Myocyte (in vitro differentiated cells): ENCODE measurements at regions not wholly inside any gene's neighbourhood (a gene's known extent, or its start where the extent isn't known, plus 50 kb on each side); places are given as distances from the start of the nearest gene placed in this dataset.

Source experiments
- DNase-seq: peaks from one replicate; pipeline ENCODE4 v3.0.0-alpha.2; 2012; ENCODE audit warnings: low read depth

DNA sequence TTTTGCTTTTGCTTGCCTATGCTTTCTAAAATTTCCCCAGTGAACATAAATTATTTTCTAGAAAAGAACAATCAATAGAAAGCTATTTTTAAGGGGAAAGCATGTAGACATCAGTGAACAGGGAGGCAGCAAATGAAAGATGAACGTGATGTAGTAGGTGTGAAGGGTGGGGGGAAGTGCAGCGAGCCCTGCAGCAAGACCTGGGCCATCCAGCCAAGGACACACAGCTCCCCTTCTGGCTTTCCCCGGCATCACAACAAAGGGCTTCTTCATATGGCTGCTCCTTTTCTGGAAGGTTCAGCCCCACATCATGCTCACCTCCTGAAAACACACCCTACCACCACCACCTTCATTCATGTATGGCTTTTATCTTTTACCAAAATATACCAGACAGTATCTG lies 109.2 kb upstream of the ETS2 start:
- no peak for DNase-seq

DNA sequence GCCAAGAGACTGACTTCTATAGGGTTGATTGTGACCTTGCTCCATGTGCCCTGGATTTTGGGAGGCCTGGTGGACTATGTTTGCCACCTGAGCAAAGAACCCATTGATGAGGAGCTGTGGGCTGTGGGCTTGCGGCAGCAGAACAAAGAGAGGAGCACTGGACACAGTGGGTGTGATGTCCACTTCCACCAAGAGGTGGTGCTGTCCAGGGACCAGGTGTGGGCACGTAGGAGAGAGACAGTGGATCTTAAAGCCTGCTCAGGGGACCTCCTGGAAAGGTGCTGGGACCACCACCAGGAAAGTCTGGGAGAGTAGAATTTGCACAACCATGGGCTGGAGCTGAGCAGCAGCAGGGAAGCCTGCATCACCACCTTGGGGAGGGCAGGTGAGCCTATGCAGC lies 106.7 kb upstream of the ETS2 start:
- no peak for DNase-seq

- DNase-seq, result no peak
Measured at GRCh38 chr21:38702196-38702595, 103.5 kb upstream of the ETS2 start.

GRCh38 chr21:38709876-38710275 lies 95.9 kb upstream of the ETS2 start:
- DNase-seq, result no peak

- DNase-seq, result peak; percentile 42
Measured at GRCh38 chr21:38712071-38712470, 93.7 kb upstream of the ETS2 start.

- DNase-seq, result no peak
Measured at GRCh38 chr21:38712664-38713063, 93.1 kb upstream of the ETS2 start.

- DNase-seq, result no peak
Measured at GRCh38 chr21:38714039-38714817, 91.5 kb upstream of the ETS2 start.

GRCh38 chr21:38714999-38715398 lies 90.7 kb upstream of the ETS2 start:
- DNase-seq, result no peak

GRCh38 chr21:38716088-38716487 lies 89.6 kb upstream of the ETS2 start:
- DNase-seq, result no peak

GRCh38 chr21:38716942-38717341 lies 88.8 kb upstream of the ETS2 start:
- peak; percentile 57 for DNase-seq

GRCh38 chr21:38718481-38718880 lies 87.2 kb upstream of the ETS2 start:
- DNase-seq, result no peak

- DNase-seq, result no peak
Measured at GRCh38 chr21:38720074-38720473, 85.7 kb upstream of the ETS2 start.

GRCh38 chr21:38721055-38721454 lies 84.7 kb upstream of the ETS2 start:
- DNase-seq, result no peak

DNA sequence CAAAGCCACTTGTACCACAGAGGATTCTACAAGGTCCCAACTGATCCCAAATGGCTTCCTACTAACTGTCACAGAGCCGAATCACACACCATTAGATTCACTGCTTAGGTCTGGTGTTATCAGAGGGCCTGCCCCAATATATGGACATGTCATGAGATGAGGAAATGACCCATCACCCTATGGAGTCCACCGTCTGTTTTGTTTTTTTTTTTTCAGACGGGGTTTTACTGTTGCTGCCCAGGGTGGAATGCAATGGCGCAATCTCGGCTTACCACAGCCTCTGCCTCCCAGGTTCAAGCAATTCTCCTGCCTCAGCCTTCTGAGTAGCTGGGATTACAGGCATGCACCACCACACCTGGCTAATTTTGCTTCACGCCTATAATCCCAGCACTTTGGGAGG lies 83.8 kb upstream of the ETS2 start:
- no peak for DNase-seq

DNA sequence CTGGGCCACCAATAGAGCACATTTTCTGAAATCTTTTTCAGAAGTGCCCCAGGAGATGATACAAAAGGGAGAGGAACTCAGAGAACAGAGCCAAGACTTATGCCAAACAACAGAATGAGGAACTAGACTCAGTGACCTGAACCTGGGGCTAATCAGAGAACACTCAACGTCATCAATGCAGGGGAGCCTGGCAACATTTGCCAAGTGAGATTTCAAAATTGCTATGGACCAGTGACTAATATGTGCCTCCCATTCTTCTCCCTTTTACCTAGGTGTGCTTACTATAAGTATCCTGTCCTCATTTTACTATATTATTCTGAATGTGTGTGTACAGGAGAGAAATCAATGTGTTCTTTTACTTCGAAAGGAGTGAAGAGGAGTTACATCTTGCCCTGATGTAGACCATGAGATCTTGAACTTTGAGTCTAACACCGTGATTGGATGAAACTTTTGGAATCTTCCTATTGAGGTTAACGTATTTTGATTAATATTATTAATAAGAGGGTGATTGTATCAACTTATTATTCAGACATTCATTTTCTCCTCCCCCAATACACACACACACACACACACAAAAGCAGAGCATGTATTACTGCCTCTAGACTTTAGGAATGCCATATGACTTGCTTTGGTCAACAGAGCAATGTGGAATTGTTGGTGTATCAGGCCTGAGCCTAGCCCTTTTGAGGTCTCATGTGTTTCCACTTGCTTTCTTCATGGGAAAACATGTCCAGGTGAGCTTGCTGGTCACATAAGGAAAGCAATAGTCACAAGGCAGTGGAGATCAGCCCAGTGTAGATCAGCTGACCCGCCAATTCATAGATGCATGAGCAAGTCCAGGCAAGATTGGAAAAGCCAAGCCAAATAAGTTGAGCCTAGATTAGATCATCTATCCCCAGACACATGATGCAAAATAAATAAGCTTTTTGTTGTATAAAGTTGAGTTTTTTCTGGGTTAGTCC lies 80.3 kb upstream of the ETS2 start:
- DNase-seq, result no peak

GRCh38 chr21:38726482-38726881 lies 79.2 kb upstream of the ETS2 start:
- no peak for DNase-seq

- DNase-seq, result no peak
Measured at GRCh38 chr21:38729291-38729690, 76.4 kb upstream of the ETS2 start.

DNA sequence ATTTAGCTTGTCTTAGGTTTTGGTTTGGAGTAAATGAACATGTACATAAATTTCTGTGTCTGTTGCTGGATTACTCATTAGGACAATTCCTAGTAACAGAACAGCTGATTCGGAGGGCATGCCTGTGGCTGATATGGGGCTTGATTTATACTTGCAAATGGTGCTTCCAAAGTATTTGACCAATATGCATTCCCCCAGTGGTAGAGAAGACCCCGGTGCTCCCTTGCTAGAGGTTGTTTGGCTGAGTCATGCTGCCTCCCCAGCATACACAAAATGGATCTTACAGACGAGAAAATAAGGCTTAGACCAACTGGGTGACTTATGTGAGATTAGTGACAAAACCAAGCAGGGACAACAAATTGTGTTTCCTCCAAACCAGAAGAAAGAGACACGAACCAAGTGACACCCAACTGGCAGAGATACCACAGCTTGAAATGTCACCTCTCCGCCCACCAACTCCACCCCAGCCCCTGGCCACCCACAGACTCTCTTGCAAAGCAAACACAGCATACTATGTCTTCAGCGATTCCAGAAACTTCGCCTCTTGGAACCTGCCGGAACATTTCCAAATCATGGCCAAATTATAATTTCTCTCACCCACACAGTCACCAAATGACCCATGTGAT lies 75.9 kb upstream of the ETS2 start:
- peak; percentile 64 for DNase-seq

- DNase-seq, result peak; percentile 83
Measured at GRCh38 chr21:38733972-38734546, 71.7 kb upstream of the ETS2 start.

GRCh38 chr21:38734646-38735365 lies 70.9 kb upstream of the ETS2 start:
- no peak for DNase-seq
